ENCODE measurements at regions not wholly inside any gene's neighbourhood (a gene's known extent, or its start where the extent isn't known, plus 50 kb on each side); places are given as distances from the start of the nearest gene placed in this dataset.

DNA sequence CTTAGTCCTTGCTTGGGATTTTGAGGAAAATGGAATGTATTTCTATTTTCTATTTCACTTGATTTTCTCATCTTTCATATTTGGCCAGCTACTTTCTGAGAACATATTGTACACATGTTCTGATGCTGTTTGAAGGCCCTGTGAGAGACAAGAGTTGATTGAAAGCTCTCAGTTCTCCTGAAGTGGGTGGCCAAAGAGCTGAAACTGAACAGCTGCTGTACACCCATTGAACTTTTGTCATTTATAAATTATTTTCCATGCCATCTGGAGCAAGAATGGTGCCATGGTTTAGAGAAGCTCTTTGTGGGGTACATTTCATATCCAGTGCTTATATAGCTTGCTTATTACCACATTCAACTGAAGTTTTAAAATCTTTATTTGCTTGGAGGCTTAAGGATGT, 298.3 kb downstream of the PRL start:
- in situ Hi-C loops (cut with HindIII; ENCODE audit: low pct_unique_long_range_greater_than_20kb, low sequenced_read_pairs), result no loop called here
- DNase-seq (ENCODE audit: low read depth, low spot score), result no peak

DNA sequence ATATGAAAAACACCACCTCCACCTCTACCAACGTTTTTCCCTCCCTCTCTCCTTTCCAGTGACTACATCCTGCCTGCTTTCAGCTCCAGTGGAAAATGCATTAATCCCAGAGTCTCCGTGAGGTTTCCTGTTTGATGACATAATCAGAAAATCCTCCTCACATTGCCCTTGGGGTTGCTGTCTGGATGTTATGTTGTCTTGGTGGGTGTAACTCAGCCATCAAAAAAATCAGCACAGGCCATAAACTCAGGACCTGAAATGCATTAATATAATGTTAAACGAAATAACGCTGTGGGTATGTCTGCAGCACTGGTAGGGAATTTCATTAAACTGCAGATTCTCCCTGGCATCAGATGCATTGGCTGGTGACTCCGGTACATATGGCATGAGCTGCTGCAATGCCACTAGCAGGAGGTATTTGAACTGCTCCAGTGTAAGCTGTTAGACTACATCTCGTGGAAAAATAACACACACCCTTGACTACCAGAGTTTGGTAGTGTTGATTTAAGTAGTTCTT, 297.8 kb downstream of the PRL start:
- DNase-seq (ENCODE audit: low read depth, low spot score), result no peak
- in situ Hi-C loops (cut with HindIII; ENCODE audit: low pct_unique_long_range_greater_than_20kb, low sequenced_read_pairs), result no loop called here

DNA sequence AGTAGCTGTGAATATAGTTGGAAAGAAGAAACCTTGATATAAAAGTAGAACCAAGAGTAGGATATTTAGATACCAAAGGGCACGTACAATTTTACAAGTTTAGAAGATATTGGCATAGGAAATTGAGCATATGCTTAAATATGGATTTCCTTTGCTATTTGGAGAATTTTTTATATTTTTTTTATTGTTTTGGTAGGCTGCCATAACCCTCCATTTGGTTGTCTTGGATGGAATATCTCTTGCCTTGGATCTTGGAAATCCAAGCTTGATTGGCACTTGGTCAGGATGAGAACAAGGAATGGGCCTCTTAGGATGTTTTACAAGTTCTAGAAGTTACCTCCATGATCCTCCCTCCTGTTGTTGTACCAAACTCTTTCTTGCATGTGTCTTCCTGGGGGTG, 297.1 kb downstream of the PRL start:
- in situ Hi-C loops (cut with HindIII; ENCODE audit: low pct_unique_long_range_greater_than_20kb, low sequenced_read_pairs), result no loop called here
- DNase-seq (ENCODE audit: low read depth, low spot score), result no peak

DNA sequence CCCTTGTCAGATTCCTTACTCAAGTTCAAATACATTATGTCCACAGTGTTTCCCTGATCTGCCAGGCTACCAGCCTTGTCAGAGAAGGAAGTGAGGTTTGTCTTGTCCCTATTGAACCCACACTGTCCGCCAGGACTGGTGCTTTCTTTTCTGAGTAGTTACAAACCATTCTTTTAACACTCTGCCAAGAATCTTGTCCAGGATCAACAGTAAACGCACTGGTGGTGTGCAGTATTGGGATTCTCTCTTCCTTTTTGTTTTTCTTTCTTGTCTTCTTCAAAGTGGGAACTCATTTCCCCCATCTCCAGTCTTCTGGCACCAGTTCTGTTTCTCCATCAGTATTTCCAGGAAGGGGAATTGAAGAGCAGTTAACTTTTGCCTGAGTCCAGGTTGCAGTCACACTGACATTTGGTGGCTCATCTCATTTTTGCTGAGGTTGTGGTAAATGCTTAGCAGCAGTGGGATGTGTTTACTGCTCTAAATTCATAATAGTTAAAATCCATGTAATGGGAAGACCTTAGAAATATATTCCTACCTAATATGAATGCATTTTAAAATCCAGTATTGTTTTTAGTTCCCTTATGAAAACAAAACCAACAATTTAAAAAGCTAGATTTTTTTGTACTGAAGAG, 295.3 kb downstream of the PRL start:
- DNase-seq (ENCODE audit: low read depth, low spot score), result no peak
- in situ Hi-C loops (cut with HindIII; ENCODE audit: low pct_unique_long_range_greater_than_20kb, low sequenced_read_pairs), result no loop called here

DNA sequence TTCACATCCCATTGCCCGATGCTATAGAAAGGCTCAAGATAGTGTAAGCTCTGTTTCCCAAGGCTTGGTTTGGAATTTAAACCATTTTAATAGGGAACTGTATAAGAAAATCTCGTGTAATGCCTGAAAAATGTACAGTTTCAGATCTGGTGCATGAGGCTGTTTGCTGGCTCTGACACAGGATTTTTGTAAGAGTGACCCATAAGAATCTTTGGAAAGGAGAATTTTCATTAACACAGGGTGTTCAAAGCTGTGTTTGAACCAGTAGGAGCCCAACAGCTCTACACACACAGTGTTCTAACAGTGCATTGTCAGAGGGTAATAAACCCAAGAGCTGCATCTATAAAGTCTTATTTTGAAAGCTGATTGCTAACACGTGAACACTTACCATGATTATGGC, 293.5 kb downstream of the PRL start:
- DNase-seq (ENCODE audit: low read depth, low spot score), result peak; percentile 13
- in situ Hi-C loops (cut with HindIII; ENCODE audit: low pct_unique_long_range_greater_than_20kb, low sequenced_read_pairs), result no loop called here

DNA sequence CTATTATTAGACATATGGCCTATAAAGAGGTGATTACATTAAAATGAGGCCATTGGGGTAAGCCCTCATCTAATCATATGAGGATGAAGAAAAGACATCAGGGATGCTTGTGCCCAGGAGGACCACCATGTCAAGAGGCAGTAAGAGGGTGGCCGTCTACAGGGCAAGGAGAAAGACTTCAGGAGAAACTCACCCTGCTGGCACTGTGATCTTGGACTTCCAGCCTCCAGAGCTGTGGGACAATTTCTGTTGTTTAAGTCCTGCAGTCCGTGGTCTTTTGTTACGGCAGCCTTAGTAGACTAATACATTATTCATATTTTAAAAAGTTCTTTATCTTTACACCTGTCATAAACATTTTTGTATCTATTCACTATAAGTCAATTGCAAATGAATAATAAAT, 290.0 kb downstream of the PRL start:
- no peak for DNase-seq (ENCODE audit: low read depth, low spot score)
- in situ Hi-C loops (cut with HindIII; ENCODE audit: low pct_unique_long_range_greater_than_20kb, low sequenced_read_pairs), result no loop called here

DNA sequence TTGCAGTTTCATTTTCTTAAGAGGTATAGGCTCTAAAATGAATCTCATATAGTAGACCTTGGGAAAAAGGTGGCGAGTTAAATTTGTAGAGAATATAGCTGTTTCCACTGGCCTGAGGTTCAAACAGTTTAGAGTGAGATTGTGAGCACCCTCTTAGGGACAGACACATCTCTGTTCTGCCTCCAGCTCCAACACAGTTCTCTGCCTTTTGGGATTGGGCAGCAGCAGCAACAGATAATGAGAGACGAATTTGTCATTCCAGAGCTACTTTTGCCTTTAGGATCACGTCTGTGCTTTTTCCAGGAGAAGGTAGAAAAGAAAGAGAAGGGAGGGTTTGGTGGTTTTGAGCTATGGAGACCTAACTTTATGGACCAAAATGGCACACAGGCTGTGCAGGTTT, 289.4 kb downstream of the PRL start:
- in situ Hi-C loops (cut with HindIII; ENCODE audit: low pct_unique_long_range_greater_than_20kb, low sequenced_read_pairs), result no loop called here
- no peak for DNase-seq (ENCODE audit: low read depth, low spot score)

DNA sequence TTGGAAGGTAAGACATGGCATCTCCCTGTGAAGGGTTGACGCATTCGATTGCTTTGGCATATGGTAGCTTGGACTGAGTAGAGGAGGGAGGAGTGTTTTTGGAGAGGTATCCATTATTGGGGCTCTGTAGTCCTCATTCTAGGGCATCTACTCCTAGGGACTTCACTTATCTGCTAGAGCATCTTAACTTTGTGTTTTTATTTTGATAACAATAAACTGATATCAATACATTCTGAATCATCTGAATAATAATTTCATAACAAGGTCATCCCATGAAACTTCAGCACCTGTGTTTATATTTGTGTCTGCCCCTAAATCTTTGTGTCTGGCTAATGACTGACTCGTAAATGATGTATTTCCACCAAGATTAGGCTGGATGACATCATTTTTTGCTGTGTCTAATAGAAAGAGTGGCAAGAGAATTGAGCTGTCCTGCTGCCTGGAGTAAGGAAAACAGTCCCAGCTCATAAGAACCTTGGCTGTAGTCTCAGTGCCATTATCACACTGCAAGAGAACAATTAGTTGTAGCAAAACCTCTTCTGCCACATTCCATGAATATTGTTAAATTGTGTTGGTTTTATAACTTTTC, 288.5 kb downstream of the PRL start:
- no peak for DNase-seq (ENCODE audit: low read depth, low spot score)

DNA sequence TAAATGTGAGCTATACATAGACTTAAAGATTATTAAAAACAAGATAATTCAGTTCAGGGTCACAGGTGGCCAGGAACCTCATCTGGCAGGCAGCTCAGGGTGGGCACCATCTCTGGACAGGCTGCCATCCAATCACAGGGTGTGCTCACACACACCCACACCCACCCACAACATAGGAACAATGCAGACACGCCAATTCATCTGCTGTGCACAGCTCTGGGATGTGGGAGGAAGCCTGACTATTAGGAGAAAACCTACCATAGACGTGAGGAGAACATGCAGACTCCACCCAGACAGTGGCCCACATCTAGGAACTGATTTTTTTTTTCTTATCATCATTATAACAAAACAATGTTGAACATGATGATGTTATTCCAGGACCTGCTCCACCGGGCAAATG, 286.7 kb downstream of the PRL start:
- in situ Hi-C loops (cut with HindIII; ENCODE audit: low pct_unique_long_range_greater_than_20kb, low sequenced_read_pairs), result no loop called here
- no peak for DNase-seq (ENCODE audit: low read depth, low spot score)

More for the DNA sequence above, 288.5 kb downstream of the PRL start:
- in situ Hi-C loops (cut with HindIII; ENCODE audit: low pct_unique_long_range_greater_than_20kb, low sequenced_read_pairs), result no loop called here

DNA sequence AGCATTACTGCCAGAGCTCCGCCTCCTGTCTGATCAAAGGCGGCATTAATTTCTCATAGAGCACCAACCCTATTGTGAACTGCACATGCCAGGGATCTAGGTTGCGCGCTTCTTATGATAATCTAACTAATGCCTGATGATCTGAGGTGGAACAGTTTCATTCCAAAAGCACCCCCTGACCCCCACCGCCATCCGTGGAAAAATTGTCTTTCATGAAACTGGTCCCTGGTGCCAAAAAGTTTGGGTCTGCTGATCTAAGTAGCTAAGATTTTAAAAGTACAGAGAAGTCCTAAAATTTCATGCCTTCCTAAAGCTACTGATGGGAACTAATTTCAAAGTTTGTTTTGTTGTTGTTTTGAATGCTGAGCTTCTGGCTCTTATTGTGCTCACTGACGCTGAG, 281.6 kb downstream of the PRL start:
- DNase-seq (ENCODE audit: low read depth, low spot score), result no peak
- in situ Hi-C loops (cut with HindIII; ENCODE audit: low pct_unique_long_range_greater_than_20kb, low sequenced_read_pairs), result no loop called here

DNA sequence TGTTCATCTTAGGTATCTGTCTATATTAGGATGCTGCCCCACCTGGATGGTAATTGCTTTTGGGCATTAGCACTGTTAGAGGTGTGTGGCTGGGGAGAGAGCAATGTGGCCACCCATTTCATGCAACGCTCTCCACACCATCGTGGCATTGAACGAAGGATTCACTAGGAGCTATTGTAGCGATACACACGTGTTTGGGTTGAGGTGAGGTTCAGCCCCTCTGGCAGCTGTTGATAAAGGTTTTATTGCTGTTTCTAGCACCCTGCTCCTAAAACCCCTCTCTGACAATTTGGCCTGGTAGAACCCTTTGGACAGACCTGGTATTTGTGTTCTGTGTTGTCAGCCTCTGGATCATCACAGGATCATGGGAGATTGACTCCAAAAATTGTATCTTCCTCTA, 280.9 kb downstream of the PRL start:
- in situ Hi-C loops (cut with HindIII; ENCODE audit: low pct_unique_long_range_greater_than_20kb, low sequenced_read_pairs), result no loop called here
- no peak for DNase-seq (ENCODE audit: low read depth, low spot score)

DNA sequence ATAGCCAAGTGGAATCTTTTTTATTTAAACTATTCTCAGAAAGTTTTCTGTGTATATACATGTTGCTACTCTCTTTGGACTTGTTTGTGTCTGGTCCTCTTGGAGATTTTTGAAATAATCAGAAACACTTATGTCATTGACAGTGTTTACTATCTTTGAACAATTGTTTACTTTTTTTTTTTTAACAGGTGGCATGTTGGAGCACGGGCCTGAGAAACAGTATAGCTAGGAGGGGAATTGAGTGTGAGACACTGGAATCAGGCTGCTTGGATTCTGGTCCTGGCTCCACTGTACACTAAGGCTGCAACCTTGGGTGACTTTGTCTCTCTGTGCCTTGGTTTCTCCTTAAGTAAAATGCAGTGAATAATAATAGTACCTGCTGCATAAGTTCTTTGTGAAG, 279.6 kb downstream of the PRL start:
- DNase-seq (ENCODE audit: low read depth, low spot score), result no peak
- in situ Hi-C loops (cut with HindIII; ENCODE audit: low pct_unique_long_range_greater_than_20kb, low sequenced_read_pairs), result no loop called here

DNA sequence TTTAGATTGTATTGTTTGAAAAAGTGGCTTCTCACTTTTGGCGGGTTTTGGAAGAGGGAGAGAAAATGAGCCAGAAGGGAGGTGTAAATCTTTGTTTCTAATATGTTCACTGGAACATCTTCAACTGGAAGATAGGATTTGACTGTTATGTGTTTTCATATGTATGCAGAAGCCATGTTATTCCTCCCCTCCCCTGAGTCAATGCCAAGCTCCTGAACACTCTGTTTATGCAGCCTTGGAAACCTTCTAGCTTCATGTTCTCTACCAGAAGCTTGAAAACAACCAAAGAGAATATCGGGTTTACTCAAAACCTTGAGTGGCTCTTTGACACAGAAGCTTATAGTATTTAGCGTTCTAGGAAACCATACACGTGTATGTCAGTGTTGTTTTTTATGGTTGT, 279.1 kb downstream of the PRL start:
- no peak for DNase-seq (ENCODE audit: low read depth, low spot score)
- in situ Hi-C loops (cut with HindIII; ENCODE audit: low pct_unique_long_range_greater_than_20kb, low sequenced_read_pairs), result no loop called here

DNA sequence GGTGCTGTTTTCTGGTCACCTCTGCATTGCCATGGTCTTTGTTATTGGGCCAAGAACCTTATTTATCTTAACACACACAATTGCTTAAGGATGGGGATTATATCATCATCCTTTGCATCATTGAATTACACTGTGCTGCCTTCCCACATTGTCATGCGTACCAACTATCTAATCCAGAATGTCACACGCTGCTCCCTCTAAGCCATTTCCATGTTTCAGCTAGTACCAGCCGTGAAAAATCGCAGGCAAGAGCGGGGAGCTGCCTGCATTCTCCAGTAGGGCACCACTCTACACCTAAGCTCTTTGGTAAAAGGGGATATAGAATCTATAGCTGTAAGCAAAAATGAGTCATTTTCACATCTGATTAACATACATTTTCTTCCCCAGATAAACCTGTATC, 277.0 kb downstream of the PRL start:
- in situ Hi-C loops (cut with HindIII; ENCODE audit: low pct_unique_long_range_greater_than_20kb, low sequenced_read_pairs), result no loop called here
- no peak for DNase-seq (ENCODE audit: low read depth, low spot score)

DNA sequence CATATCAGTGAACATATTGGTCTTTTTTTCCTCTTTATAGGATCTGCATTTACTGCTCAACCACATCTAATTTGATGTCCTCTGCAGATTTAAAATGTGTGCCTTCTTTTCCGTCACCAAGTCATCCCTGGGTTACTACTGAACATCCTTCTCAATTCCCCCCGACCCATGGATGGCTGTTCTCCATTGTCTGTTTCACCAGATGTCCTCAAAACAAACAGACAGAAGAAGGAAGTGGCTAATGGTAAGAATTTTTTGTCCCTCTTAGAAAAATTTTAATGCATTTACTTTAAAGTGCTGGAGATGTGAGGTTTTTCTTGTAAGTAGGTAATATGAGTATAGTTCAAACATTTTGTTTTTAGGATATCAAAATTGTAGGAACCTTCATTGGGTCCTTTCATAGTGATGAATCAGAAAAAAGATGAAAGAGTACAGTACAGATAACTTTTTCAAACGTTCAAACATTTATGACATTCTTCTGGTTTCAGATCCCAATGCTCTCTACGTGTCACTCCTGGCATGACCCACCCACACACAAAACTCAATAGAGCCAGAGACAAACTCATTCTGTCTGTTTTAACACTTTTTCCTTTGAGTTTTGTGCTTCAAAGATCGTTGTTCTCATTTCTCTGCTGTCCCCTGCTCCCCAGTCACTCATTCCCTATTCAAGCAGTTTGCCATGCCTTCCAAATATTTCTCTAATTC, 276.4 kb downstream of the PRL start:
- in situ Hi-C loops (cut with HindIII; ENCODE audit: low pct_unique_long_range_greater_than_20kb, low sequenced_read_pairs), result no loop called here
- no peak for DNase-seq (ENCODE audit: low read depth, low spot score)

DNA sequence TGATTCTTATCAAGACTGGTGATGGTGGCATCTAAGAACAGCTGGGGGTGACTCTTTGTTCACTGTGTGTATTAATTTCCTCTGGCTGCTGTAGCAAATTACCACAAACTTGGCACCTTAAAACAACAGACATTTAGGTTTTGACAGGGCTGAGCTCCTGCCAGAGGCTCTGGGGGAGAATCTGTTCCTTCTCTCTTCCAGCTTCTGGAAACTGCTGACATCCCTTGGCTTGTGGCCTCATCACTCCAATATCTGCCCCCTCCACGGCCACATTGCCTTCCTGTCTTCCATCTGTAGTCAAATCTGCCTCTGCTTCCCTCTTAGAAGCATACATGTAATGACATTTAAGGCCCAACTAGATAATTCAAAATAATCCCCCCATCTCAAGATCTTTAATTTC, 274.9 kb downstream of the PRL start:
- no peak for DNase-seq (ENCODE audit: low read depth, low spot score)
- in situ Hi-C loops (cut with HindIII; ENCODE audit: low pct_unique_long_range_greater_than_20kb, low sequenced_read_pairs), result no loop called here

DNA sequence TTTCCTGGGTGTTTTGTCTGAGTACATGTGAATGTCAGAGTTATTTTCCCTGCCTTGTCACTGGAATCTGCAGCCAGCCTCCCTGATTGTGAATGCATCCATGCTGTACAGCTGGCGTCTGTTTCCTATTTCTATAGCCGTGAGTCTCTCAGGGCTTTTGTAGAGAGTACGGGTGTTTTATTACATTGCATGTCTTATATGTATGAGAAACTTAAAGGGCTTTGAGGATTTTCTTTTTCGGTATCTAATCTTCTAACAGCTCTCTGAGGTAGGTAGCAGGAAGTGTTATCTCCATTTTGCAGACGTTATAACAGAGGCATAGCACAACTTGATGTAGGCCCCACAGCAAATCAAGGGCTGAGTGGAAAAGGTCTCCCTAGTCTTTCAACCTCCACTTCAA, 272.9 kb downstream of the PRL start:
- in situ Hi-C loops (cut with HindIII; ENCODE audit: low pct_unique_long_range_greater_than_20kb, low sequenced_read_pairs), result no loop called here
- no peak for DNase-seq (ENCODE audit: low read depth, low spot score)

DNA sequence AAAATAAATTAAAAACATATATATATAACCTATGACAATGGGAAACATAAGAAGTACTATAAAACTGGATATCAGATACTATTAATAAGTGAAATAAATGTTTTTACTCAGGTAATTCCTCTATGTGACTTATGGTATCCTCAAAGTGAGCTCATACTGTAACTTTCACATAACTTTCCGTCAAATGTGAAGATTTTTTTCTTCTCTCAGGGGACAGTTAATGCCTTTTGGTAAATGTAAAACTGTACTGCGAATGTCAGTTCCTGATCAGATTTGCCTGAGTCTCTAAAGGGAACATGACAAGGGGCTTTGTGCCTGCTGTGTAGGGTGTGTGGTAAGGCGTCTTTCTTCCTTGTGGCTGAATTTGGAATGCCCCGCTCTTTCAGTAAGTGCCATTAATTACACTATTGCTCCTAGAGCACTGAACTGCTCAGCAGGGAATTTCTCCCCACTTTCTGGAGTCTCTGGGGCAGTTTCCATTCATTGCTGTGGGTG, 271.8 kb downstream of the PRL start:
- DNase-seq (ENCODE audit: low read depth, low spot score), result no peak
- in situ Hi-C loops (cut with HindIII; ENCODE audit: low pct_unique_long_range_greater_than_20kb, low sequenced_read_pairs), result no loop called here

Measured in SK-MEL-5 (cell line).